B cell (primary cell): ENCODE measurements at regions not wholly inside any gene's neighbourhood (a gene's known extent, or its start where the extent isn't known, plus 50 kb on each side); places are given as distances from the start of the nearest gene placed in this dataset.

ENCODE experiments used
- ATAC-seq: fragments of 200-7000 bp; cut with Tn5 transposase; one replicate; pipeline ENCODE4 v1.10.0; 2021; ENCODE audit warnings: low read depth, mild to moderate bottlenecking, moderate number of reproducible peaks, moderate library complexity
- CTCF ChIA-PET: fragments of 350-600 bp; sonication (Branson Sonifier 250); formaldehyde crosslinking; loops from one replicate; lab custom pipeline; 2021; ENCODE audit warnings: antibody characterized with exemption, inconsistent platforms; lab: Charles Lee
- POLR2A ChIA-PET: fragments of 350-600 bp; sonication (Branson Sonifier 250); formaldehyde crosslinking; loops from one replicate; lab custom pipeline; 2021; ENCODE audit warnings: antibody characterized with exemption; lab: Charles Lee
- DNase-seq: peaks from one replicate; pipeline ENCODE4 v3.0.0; 2013
- H2AFZ ChIP-seq: 2 replicates; pipeline ENCODE4 v1.6.1; 2012; ENCODE audit warnings: mild to moderate bottlenecking, low read depth, low read length; ENCODE audit not compliant: insufficient read depth, poor library complexity, severe bottlenecking
- H3K27ac ChIP-seq, 2 donors: 1 replicate in 1 of 2; 2 replicates in 1 of 2; pipeline ENCODE4 v1.5.1; 2012 to 2013; ENCODE audit warnings: low read length in 2 of 2, mild to moderate bottlenecking in 2 of 2, moderate library complexity in 1 of 2
- H3K27me3 ChIP-seq, 4 experiments: fragments of 200-600 bp in 1 of 4; sonication (generic) in 1 of 4; replicated peaks in 1 of 4; 1 replicate in 2 of 4; 2 replicates in 2 of 4; pipeline versions ENCODE4 v1.6.1 to v1.7.0; 2013 to 2016; ENCODE audit warnings: low read length in 3 of 4, mild to moderate bottlenecking in 2 of 4, mixed read lengths in 1 of 4, moderate library complexity in 1 of 4; ENCODE audit not compliant: insufficient read depth in 4 of 4, control insufficient read depth in 3 of 4; ENCODE audit errors: control extremely low read depth in 1 of 4
- H3K36me3 ChIP-seq, 2 experiments: replicated peaks in 1 of 2; 1 replicate in 1 of 2; 2 replicates in 1 of 2; pipeline versions ENCODE4 v1.6.1 to v1.7.1; 2013; ENCODE audit warnings: low read length in 1 of 2; ENCODE audit not compliant: insufficient read depth in 2 of 2, control insufficient read depth in 1 of 2; ENCODE audit errors: control extremely low read depth in 1 of 2, extremely low read depth in 1 of 2
- H3K4me1 ChIP-seq, 2 donors: fragments of 200-600 bp in 1 of 2; sonication (generic) in 1 of 2; 1 replicate in 1 of 2; 2 replicates in 1 of 2; pipeline versions ENCODE4 v1.5.1 to v1.6.1; 2013 to 2017; ENCODE audit warnings: low read length in 2 of 2; ENCODE audit not compliant: control insufficient read depth in 2 of 2, insufficient read depth in 2 of 2
- H3K4me2 ChIP-seq: replicated peaks from 2 replicates; pipeline ENCODE3; 2012; ENCODE audit warnings: mild to moderate bottlenecking, low read depth, low read length; ENCODE audit not compliant: poor library complexity, severe bottlenecking
- H3K4me3 ChIP-seq, 5 experiments: fragments of 200-600 bp in 1 of 5; sonication (generic) in 1 of 5; 1 replicate in 3 of 5; 2 replicates in 2 of 5; pipeline versions ENCODE4 v1.5.1 to v1.7.0; 2011 to 2016; ENCODE audit warnings: low read length in 4 of 5, mild to moderate bottlenecking in 4 of 5, low read depth in 2 of 5, control low read depth in 1 of 5, moderate library complexity in 1 of 5; ENCODE audit not compliant: insufficient read depth in 1 of 5; ENCODE audit errors: control extremely low read depth in 1 of 5, extremely low read depth in 1 of 5
- H3K79me2 ChIP-seq: fragments of 200-600 bp; sonication (generic); one replicate; pipeline ENCODE4 v1.6.0; 2016; ENCODE audit warnings: low read length; ENCODE audit not compliant: control insufficient read depth, insufficient read depth
- H3K9ac ChIP-seq: fragments of 200-600 bp; sonication (generic); 2 replicates; pipeline ENCODE4 v1.6.1; 2017; ENCODE audit warnings: mild to moderate bottlenecking, low read length, moderate library complexity
- H3K9me3 ChIP-seq, 3 donors: one replicate each; pipeline versions ENCODE4 v1.6.1 to v1.7.1; 2013; ENCODE audit warnings: low read length in 2 of 3; ENCODE audit not compliant: control insufficient read depth in 2 of 3, insufficient read depth in 1 of 3; ENCODE audit errors: control extremely low read depth in 1 of 3
- H4K20me1 ChIP-seq: 2 replicates; pipeline ENCODE4 v1.6.0; 2012; ENCODE audit warnings: mild to moderate bottlenecking, low read length; ENCODE audit not compliant: insufficient read depth, control insufficient read depth, poor library complexity, severe bottlenecking
- H3K27ac Mint-ChIP-seq: one replicate; pipeline ENCODE4 v1.8.0; 2021; ENCODE audit warnings: mixed read lengths
- H3K27me3 Mint-ChIP-seq: one replicate; pipeline ENCODE4 v1.8.0; 2021; ENCODE audit warnings: mixed read lengths
- H3K4me1 Mint-ChIP-seq: one replicate; pipeline ENCODE4 v1.8.0; 2021; ENCODE audit warnings: mixed read lengths
- H3K4me3 Mint-ChIP-seq: one replicate; pipeline ENCODE4 v1.8.0; 2021; ENCODE audit warnings: mixed read lengths
- H3K9me3 Mint-ChIP-seq: one replicate; pipeline ENCODE4 v1.8.0; 2022; ENCODE audit warnings: mixed read lengths; ENCODE audit not compliant: insufficient read depth
- EZH2 ChIP-seq: IDR thresholded peaks from 2 replicates; pipeline ENCODE4 v1.6.1; 2012; ENCODE audit warnings: borderline replicate concordance, low read depth, mild to moderate bottlenecking, moderate library complexity, low read length; ENCODE audit not compliant: insufficient read depth, poor library complexity, severe bottlenecking
- WGBS: methylation state at CpG from one replicate; pipeline ENCODE4 v1.1.5; 2013; ENCODE audit warnings: missing lambda C conversion rate; ENCODE audit not compliant: insufficient coverage; 5-methylcytosine and 5-hydroxymethylcytosine counted together
- intact Hi-C: fragments of 100-400 bp; cut with micrococcal nuclease; formaldehyde crosslinking; loops from one replicate; pipeline ENCODE4 v1.10.0; 2022
- TF ChIP-seq, protein P1 (sequence below): fragments of 200-600 bp; IDR thresholded peaks from one replicate; pipeline ENCODE4 v1.8.0; 2022; ENCODE audit warnings: antibody characterized with exemption, mild to moderate bottlenecking

GRCh38 chr4:19348746-19349145 is 903.0 kb upstream of the SLIT2 start:
- Histone ChIP-seq H3K4me2 (no peak overlapping the region), H3K4me1 (no peaks in the 10 kb centered on the region), H3K9me3 (no peaks in the 10 kb centered on the region), H3K27me3 (no peaks in the 10 kb centered on the region), H4K20me1 (no peaks in the 10 kb centered on the region), H3K79me2 (no peaks in the 10 kb centered on the region), H3K9ac (no peak overlapping the region), H3K36me3 (no peaks in the 10 kb centered on the region), H3K4me3 (no peak overlapping the region), H3K27ac (no peak overlapping the region), H2AFZ (no peak overlapping the region)
- H3K27me3 Mint-ChIP-seq: no peaks in the 10 kb centered on the region
- intact Hi-C loops: no loop called here
- CTCF ChIA-PET: no interaction called here
- H3K9me3 Mint-ChIP-seq: peaks cover 7% of the 10 kb centered on the region
- H3K4me3 Mint-ChIP-seq: no peak overlapping the region
- POLR2A ChIA-PET: no interaction called here
- ATAC-seq: no peak
- no peaks in the 10 kb centered on the region for H3K4me1 Mint-ChIP-seq
- no peak for TF ChIP-seq EZH2
- TF ChIP-seq, protein P1, sequence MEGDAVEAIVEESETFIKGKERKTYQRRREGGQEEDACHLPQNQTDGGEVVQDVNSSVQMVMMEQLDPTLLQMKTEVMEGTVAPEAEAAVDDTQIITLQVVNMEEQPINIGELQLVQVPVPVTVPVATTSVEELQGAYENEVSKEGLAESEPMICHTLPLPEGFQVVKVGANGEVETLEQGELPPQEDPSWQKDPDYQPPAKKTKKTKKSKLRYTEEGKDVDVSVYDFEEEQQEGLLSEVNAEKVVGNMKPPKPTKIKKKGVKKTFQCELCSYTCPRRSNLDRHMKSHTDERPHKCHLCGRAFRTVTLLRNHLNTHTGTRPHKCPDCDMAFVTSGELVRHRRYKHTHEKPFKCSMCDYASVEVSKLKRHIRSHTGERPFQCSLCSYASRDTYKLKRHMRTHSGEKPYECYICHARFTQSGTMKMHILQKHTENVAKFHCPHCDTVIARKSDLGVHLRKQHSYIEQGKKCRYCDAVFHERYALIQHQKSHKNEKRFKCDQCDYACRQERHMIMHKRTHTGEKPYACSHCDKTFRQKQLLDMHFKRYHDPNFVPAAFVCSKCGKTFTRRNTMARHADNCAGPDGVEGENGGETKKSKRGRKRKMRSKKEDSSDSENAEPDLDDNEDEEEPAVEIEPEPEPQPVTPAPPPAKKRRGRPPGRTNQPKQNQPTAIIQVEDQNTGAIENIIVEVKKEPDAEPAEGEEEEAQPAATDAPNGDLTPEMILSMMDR: no peak
- H3K27ac Mint-ChIP-seq: no peak overlapping the region
- DNase-seq: no peak

DNA sequence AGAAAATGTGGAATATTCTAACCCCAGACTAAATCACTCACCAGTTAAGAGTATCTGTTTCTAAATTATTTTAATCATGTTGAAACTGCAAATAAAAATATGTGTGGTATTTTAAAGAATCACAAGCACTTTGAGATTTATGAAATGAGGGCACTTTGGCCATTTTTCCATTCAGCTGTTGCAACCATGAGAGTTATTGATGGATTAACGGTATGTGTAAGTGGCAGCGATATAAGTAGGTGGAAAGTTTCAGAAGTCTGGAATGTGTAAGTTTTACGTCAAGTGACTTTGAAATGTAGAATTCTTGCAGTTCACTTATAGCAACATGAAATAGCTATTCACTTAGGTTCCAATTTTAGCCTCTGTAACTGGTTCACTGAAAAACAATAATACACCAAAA is 905.1 kb upstream of the SLIT2 start:
- TF ChIP-seq EZH2: no peak
- TF ChIP-seq, protein P1: no peak
- Mint-ChIP-seq H3K9me3 (peaks cover 7% of the 10 kb centered on the region), H3K4me1 (no peaks in the 10 kb centered on the region), H3K27me3 (no peaks in the 10 kb centered on the region), H3K27ac (no peak overlapping the region), H3K4me3 (no peak overlapping the region)
- no peaks in the 10 kb centered on the region for H4K20me1 ChIP-seq
- no peak overlapping the region for H2AFZ ChIP-seq
- H3K4me3 ChIP-seq: no peak overlapping the region
- ChIA-PET POLR2A (no interaction called here), CTCF (no interaction called here)
- ATAC-seq (no peak), DNase-seq (no peak)
- H3K27ac ChIP-seq: no peak overlapping the region
- no CpG with 5 or more reads among the region's 3 CpGs for WGBS
- H3K9me3 ChIP-seq: no peaks in the 10 kb centered on the region
- H3K27me3 ChIP-seq: no peaks in the 10 kb centered on the region
- no peaks in the 10 kb centered on the region for H3K79me2 ChIP-seq
- no peaks in the 10 kb centered on the region for H3K4me1 ChIP-seq
- intact Hi-C loops: no loop called here
- no peak overlapping the region for H3K4me2 ChIP-seq
- H3K9ac ChIP-seq: no peak overlapping the region
- no peaks in the 10 kb centered on the region for H3K36me3 ChIP-seq
